RWPE2 (cell line): ENCODE measurements at regions not wholly inside any gene's neighbourhood (a gene's known extent, or its start where the extent isn't known, plus 50 kb on each side); places are given as distances from the start of the nearest gene placed in this dataset.

Experiments used
- ATAC-seq: fragments of 200-7000 bp; cut with Tn5 transposase; 3 replicates; pipeline ENCODE4 v1.9.1; 2021; ENCODE audit warnings: low read depth
- DNase-seq: peaks from one replicate; pipeline ENCODE4 v3.0.0-alpha.2; 2020; ENCODE audit warnings: low spot score
- H3K27ac ChIP-seq: fragments of 450-650 bp; 2 replicates; pipeline ENCODE4 v1.5.1; 2017; ENCODE audit warnings: mild to moderate bottlenecking; ENCODE audit not compliant: poor library complexity, severe bottlenecking
- H3K27me3 ChIP-seq: fragments of 250-450 bp; sonication (Bioruptor Pico); 2 replicates; pipeline ENCODE4 v1.5.1; 2021; ENCODE audit warnings: mild to moderate bottlenecking, moderate library complexity; ENCODE audit not compliant: insufficient read depth, poor library complexity, severe bottlenecking
- H3K36me3 ChIP-seq: fragments of 250-450 bp; sonication (Bioruptor Pico); 2 replicates; pipeline ENCODE4 v1.5.1; 2020; ENCODE audit warnings: low read depth, mild to moderate bottlenecking, moderate library complexity
- H3K4me1 ChIP-seq: fragments of 250-450 bp; sonication (Bioruptor Pico); 2 replicates; pipeline ENCODE4 v1.5.1; 2021; ENCODE audit warnings: mild to moderate bottlenecking, moderate library complexity; ENCODE audit not compliant: insufficient read depth, poor library complexity, severe bottlenecking
- H3K4me3 ChIP-seq: fragments of 250-450 bp; sonication (Bioruptor Pico); 2 replicates; pipeline ENCODE4 v1.5.1; 2021; ENCODE audit warnings: mild to moderate bottlenecking, moderate library complexity; ENCODE audit not compliant: severe bottlenecking
- H3K9me3 ChIP-seq: fragments of 250-450 bp; sonication (Bioruptor Pico); 2 replicates; pipeline ENCODE4 v1.5.1; 2021; ENCODE audit warnings: mild to moderate bottlenecking, moderate library complexity; ENCODE audit not compliant: severe bottlenecking
- CTCF ChIP-seq: fragments of 450-650 bp; IDR thresholded peaks from one replicate; pipeline ENCODE4 v1.5.1; 2017; ENCODE audit warnings: mild to moderate bottlenecking, moderate library complexity; ENCODE audit not compliant: poor library complexity, severe bottlenecking

- TF ChIP-seq CTCF = no peak
- Histone ChIP-seq H3K9me3 (no peaks in the 10 kb centered on the region), H3K4me1 (peaks cover 7% of the 10 kb centered on the region), H3K27ac (no peak overlapping the region), H3K4me3 (no peak overlapping the region), H3K36me3 (no peaks in the 10 kb centered on the region), H3K27me3 (no peaks in the 10 kb centered on the region)
- ATAC-seq (no peak), DNase-seq (no peak)
Observed at GRCh38 chr6:113406048-113406695, 451.0 kb upstream of the MARCKS start.

- H3K4me3 ChIP-seq = no peak overlapping the region
- no peak overlapping the region for H3K27ac ChIP-seq
- H3K36me3 ChIP-seq = no peaks in the 10 kb centered on the region
- DNase-seq (no peak), ATAC-seq (no peak)
- H3K4me1 ChIP-seq = peaks cover 23% of the 10 kb centered on the region
- H3K9me3 ChIP-seq = no peaks in the 10 kb centered on the region
- TF ChIP-seq CTCF = no peak
- H3K27me3 ChIP-seq = no peaks in the 10 kb centered on the region
Observed at GRCh38 chr6:113411011-113411410, 446.1 kb upstream of the MARCKS start.

- H3K27ac ChIP-seq = no peak overlapping the region
- H3K4me1 ChIP-seq = peaks cover 23% of the 10 kb centered on the region
- no peaks in the 10 kb centered on the region for H3K9me3 ChIP-seq
- no peak overlapping the region for H3K4me3 ChIP-seq
- DNase-seq (no peak), ATAC-seq (no peak)
- H3K36me3 ChIP-seq = no peaks in the 10 kb centered on the region
- H3K27me3 ChIP-seq = no peaks in the 10 kb centered on the region
- no peak for TF ChIP-seq CTCF
Observed at GRCh38 chr6:113412589-113413357, 444.4 kb upstream of the MARCKS start.

- H3K27ac ChIP-seq = no peak overlapping the region
- H3K27me3 ChIP-seq = no peaks in the 10 kb centered on the region
- H3K36me3 ChIP-seq = no peaks in the 10 kb centered on the region
- H3K9me3 ChIP-seq = no peaks in the 10 kb centered on the region
- peaks cover 23% of the 10 kb centered on the region for H3K4me1 ChIP-seq
- no peak overlapping the region for H3K4me3 ChIP-seq
- ATAC-seq (peak; percentile 100), DNase-seq (no peak)
- TF ChIP-seq CTCF = peak; percentile 85
Observed at GRCh38 chr6:113414511-113414910, 442.6 kb upstream of the MARCKS start.

- DNase-seq = no peak
Observed at GRCh38 chr6:113416170-113416569, 441.0 kb upstream of the MARCKS start.

More at GRCh38 chr6:113416170-113416569, 441.0 kb upstream of the MARCKS start:
- no peaks in the 10 kb centered on the region for H3K27me3 ChIP-seq
- peaks cover 17% of the 10 kb centered on the region for H3K4me1 ChIP-seq
- ATAC-seq = no peak
- no peak overlapping the region for H3K27ac ChIP-seq
- TF ChIP-seq CTCF = no peak
- H3K9me3 ChIP-seq = no peaks in the 10 kb centered on the region
- H3K36me3 ChIP-seq = no peaks in the 10 kb centered on the region
- H3K4me3 ChIP-seq = no peak overlapping the region
